Neural cell (in vitro differentiated cells): ENCODE measurements at regions not wholly inside any gene's neighbourhood (a gene's known extent, or its start where the extent isn't known, plus 50 kb on each side); places are given as distances from the start of the nearest gene placed in this dataset.

Experiments
- H2AFZ ChIP-seq: fragments of 200-600, 300-800 bp; sonication (generic), shearing (Covaris generic); 2 replicates; pipeline ENCODE4 v1.6.0; 2014; ENCODE audit warnings: low read depth, mild to moderate bottlenecking, antibody characterized with exemption, low read length, moderate library complexity
- H3F3A ChIP-seq: fragments of 200-600 bp; shearing (Covaris generic); 2 replicates; pipeline ENCODE4 v1.6.1; 2016; ENCODE audit warnings: mild to moderate bottlenecking, moderate library complexity, mixed read lengths, antibody characterized with exemption, low read length; ENCODE audit not compliant: insufficient read depth, poor library complexity, severe bottlenecking
- H3K27ac ChIP-seq: fragments of 200-600, 300-800 bp; sonication (generic), shearing (Covaris generic); 2 replicates; pipeline ENCODE4 v1.5.1; 2014; ENCODE audit warnings: mild to moderate bottlenecking, low read length, moderate library complexity
- H3K27me3 ChIP-seq: fragments of 300-800, 200-600 bp; sonication (generic), shearing (Covaris generic); 2 replicates; pipeline ENCODE4 v1.6.0; 2014; ENCODE audit warnings: mild to moderate bottlenecking, low read depth, low read length, moderate library complexity; ENCODE audit not compliant: insufficient read depth
- H3K36me3 ChIP-seq: fragments of 300-800, 200-600 bp; sonication (generic), shearing (Covaris generic); 2 replicates; pipeline ENCODE4 v1.5.1; 2014; ENCODE audit warnings: mild to moderate bottlenecking, antibody characterized with exemption, low read length, moderate library complexity; ENCODE audit not compliant: insufficient read depth
- H3K4me2 ChIP-seq: fragments of 300-800, 200-600 bp; sonication (generic), shearing (Covaris generic); 2 replicates; pipeline ENCODE4 v1.6.0; 2014; ENCODE audit warnings: mild to moderate bottlenecking, low read length
- H3K4me3 ChIP-seq: fragments of 300-800, 200-600 bp; sonication (generic), shearing (Covaris generic); 2 replicates; pipeline ENCODE4 v1.5.1; 2014; ENCODE audit warnings: mild to moderate bottlenecking, low read length, moderate library complexity
- H3K79me2 ChIP-seq: fragments of 200-600 bp; shearing (Covaris generic); replicated peaks from 2 replicates; pipeline ENCODE4 v1.6.0; 2014; ENCODE audit warnings: mild to moderate bottlenecking, low read length, moderate library complexity; ENCODE audit not compliant: insufficient read depth
- H3K9ac ChIP-seq: fragments of 300-800, 200-600 bp; sonication (generic), shearing (Covaris generic); 2 replicates; pipeline ENCODE4 v1.6.1; 2016; ENCODE audit warnings: mild to moderate bottlenecking, low read length, mixed read lengths
- H3K9me2 ChIP-seq: fragments of 200-600 bp; shearing (Covaris generic); 2 replicates; pipeline ENCODE4 v1.6.1; 2016; ENCODE audit warnings: mild to moderate bottlenecking, low read length, mixed read lengths; ENCODE audit not compliant: insufficient read depth
- H3K9me3 ChIP-seq: fragments of 200-600, 300-800 bp; sonication (generic), shearing (Covaris generic); 2 replicates; pipeline ENCODE4 v1.6.1; 2016; ENCODE audit warnings: mild to moderate bottlenecking, mixed run types, low read length, moderate library complexity, mixed read lengths
- H4K20me1 ChIP-seq: fragments of 200-600 bp; shearing (Covaris generic); 2 replicates; pipeline ENCODE4 v1.6.1; 2016; ENCODE audit warnings: mild to moderate bottlenecking, mixed run types; ENCODE audit not compliant: insufficient read depth
- CTCF ChIP-seq: fragments of 450-650 bp; IDR thresholded peaks from 2 replicates; pipeline ENCODE4 v1.5.1; 2014; ENCODE audit warnings: antibody characterized with exemption, mild to moderate bottlenecking, moderate library complexity; ENCODE audit not compliant: poor library complexity, severe bottlenecking
- EP300 ChIP-seq: fragments of 450-650 bp; conservative IDR thresholded peaks from 2 replicates; pipeline ENCODE4 v1.6.1; 2014; ENCODE audit warnings: antibody characterized with exemption, mild to moderate bottlenecking, moderate library complexity; ENCODE audit not compliant: poor library complexity, severe bottlenecking
- EZH2 ChIP-seq: fragments of 200-600, 300-800 bp; shearing (Covaris generic), sonication (generic); IDR thresholded peaks from 2 replicates; pipeline ENCODE4 v1.6.1; 2014; ENCODE audit warnings: antibody characterized with exemption, low read length, borderline replicate concordance, mild to moderate bottlenecking; ENCODE audit not compliant: insufficient read depth, poor library complexity, severe bottlenecking
- MXI1 ChIP-seq: fragments of 450-650 bp; conservative IDR thresholded peaks from 2 replicates; pipeline ENCODE4 v1.6.1; 2014; ENCODE audit warnings: antibody characterized with exemption, mild to moderate bottlenecking; ENCODE audit not compliant: poor library complexity, severe bottlenecking
- POLR2AphosphoS5 ChIP-seq: IDR thresholded peaks from 2 replicates; pipeline ENCODE4 v1.6.1; 2012
- RAD21 ChIP-seq: fragments of 450-650 bp; conservative IDR thresholded peaks from 2 replicates; pipeline ENCODE4 v1.6.1; 2014; ENCODE audit warnings: antibody characterized with exemption, mild to moderate bottlenecking, moderate library complexity
- SMC3 ChIP-seq: fragments of 450-650 bp; conservative IDR thresholded peaks from 2 replicates; pipeline ENCODE4 v1.6.1; 2014; ENCODE audit warnings: antibody characterized with exemption, mild to moderate bottlenecking, moderate library complexity; ENCODE audit not compliant: poor library complexity
- TAF1 ChIP-seq: IDR thresholded peaks from 2 replicates; pipeline ENCODE4 v1.6.1; 2012; ENCODE audit warnings: low read depth
- TF ChIP-seq, protein P1 (sequence below): IDR thresholded peaks from 2 replicates; pipeline ENCODE4 v1.6.1; 2012; ENCODE audit warnings: borderline replicate concordance

- Histone ChIP-seq H3K27ac (no peak overlapping the region), H3K9me3 (peaks cover 4% of the 10 kb centered on the region), H3K9me2 (no peaks in the 10 kb centered on the region), H3K4me3 (no peak overlapping the region), H3K36me3 (no peaks in the 10 kb centered on the region), H2AFZ (no peak overlapping the region), H3K79me2 (no peaks in the 10 kb centered on the region), H3F3A (no peaks in the 10 kb centered on the region), H3K4me2 (no peak overlapping the region), H3K9ac (no peak overlapping the region), H3K27me3 (no peaks in the 10 kb centered on the region), H4K20me1 (no peaks in the 10 kb centered on the region)
- TF ChIP-seq TAF1 (no peak), CTCF (no peak), EP300 (no peak), POLR2AphosphoS5 (no peak), MXI1 (no peak)
Observed at GRCh38 chr7:68247571-68247970, 1250.9 kb downstream of the TYW1 start.

DNA sequence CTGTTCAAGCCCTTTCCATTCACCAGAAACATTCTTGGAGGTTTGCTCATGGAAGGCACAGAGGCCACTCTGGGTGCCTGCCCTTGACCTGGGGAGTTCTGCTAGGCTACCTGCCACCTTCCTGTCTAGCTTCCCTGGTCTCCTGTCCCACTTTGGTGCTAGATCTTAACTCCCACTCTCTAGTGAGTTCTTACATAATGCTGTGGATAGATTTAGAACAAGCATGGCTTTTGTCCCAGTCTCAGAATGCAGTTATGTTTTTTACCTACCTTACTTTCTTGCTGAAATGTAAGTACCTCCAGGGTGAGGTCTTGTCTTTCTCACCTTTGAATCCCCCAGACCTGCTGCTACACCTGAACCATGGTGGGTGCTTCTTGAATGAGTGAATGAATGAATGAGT, 1252.3 kb downstream of the TYW1 start:
- H3K27ac ChIP-seq: no peak overlapping the region
- H3K9me3 ChIP-seq: peaks cover 4% of the 10 kb centered on the region
- no peaks in the 10 kb centered on the region for H4K20me1 ChIP-seq
- H3K4me2 ChIP-seq: no peak overlapping the region
- no peaks in the 10 kb centered on the region for H3F3A ChIP-seq
- TF ChIP-seq EP300 (no peak), RAD21 (no peak), EZH2 (no peak), SMC3 (no peak), TAF1 (no peak), MXI1 (no peak), POLR2AphosphoS5 (no peak), CTCF (no peak)
- TF ChIP-seq, protein P1, sequence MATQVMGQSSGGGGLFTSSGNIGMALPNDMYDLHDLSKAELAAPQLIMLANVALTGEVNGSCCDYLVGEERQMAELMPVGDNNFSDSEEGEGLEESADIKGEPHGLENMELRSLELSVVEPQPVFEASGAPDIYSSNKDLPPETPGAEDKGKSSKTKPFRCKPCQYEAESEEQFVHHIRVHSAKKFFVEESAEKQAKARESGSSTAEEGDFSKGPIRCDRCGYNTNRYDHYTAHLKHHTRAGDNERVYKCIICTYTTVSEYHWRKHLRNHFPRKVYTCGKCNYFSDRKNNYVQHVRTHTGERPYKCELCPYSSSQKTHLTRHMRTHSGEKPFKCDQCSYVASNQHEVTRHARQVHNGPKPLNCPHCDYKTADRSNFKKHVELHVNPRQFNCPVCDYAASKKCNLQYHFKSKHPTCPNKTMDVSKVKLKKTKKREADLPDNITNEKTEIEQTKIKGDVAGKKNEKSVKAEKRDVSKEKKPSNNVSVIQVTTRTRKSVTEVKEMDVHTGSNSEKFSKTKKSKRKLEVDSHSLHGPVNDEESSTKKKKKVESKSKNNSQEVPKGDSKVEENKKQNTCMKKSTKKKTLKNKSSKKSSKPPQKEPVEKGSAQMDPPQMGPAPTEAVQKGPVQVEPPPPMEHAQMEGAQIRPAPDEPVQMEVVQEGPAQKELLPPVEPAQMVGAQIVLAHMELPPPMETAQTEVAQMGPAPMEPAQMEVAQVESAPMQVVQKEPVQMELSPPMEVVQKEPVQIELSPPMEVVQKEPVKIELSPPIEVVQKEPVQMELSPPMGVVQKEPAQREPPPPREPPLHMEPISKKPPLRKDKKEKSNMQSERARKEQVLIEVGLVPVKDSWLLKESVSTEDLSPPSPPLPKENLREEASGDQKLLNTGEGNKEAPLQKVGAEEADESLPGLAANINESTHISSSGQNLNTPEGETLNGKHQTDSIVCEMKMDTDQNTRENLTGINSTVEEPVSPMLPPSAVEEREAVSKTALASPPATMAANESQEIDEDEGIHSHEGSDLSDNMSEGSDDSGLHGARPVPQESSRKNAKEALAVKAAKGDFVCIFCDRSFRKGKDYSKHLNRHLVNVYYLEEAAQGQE: no peak
- no peaks in the 10 kb centered on the region for H3K9me2 ChIP-seq
- no peak overlapping the region for H3K4me3 ChIP-seq
- H3K79me2 ChIP-seq: no peaks in the 10 kb centered on the region
- H3K9ac ChIP-seq: no peak overlapping the region
- H2AFZ ChIP-seq: no peak overlapping the region
- H3K27me3 ChIP-seq: no peaks in the 10 kb centered on the region
- no peaks in the 10 kb centered on the region for H3K36me3 ChIP-seq
